HCT116 (cell line): ENCODE measurements at regions not wholly inside any gene's neighbourhood (a gene's known extent, or its start where the extent isn't known, plus 50 kb on each side); places are given as distances from the start of the nearest gene placed in this dataset.

Source experiments
- ATF3 ChIP-seq: IDR thresholded peaks from 2 replicates; pipeline ENCODE4 v1.6.1; 2012
- CEBPB ChIP-seq: IDR thresholded peaks from 2 replicates; pipeline ENCODE4 v1.6.1; 2012; ENCODE audit warnings: low read depth
- CTCF ChIP-seq, 3 experiments: fragments of 200-600 bp in 1 of 3; sonication (generic) in 1 of 3; IDR thresholded peaks in 2 of 3; conservative IDR thresholded peaks in 1 of 3; 2 replicates each; pipeline ENCODE4 v1.5.1; 2012 to 2017; ENCODE audit warnings: low read depth in 2 of 3, low read length in 2 of 3, antibody characterized with exemption in 1 of 3, borderline replicate concordance in 1 of 3, control low read depth in 1 of 3, mild to moderate bottlenecking in 1 of 3, mixed read lengths in 1 of 3, mixed run types in 1 of 3, moderate library complexity in 1 of 3; ENCODE audit not compliant: insufficient read depth in 1 of 3
- EZH2 ChIP-seq: fragments of 200-600 bp; sonication (generic); IDR thresholded peaks from 2 replicates; pipeline ENCODE4 v1.6.1; 2017; ENCODE audit warnings: antibody characterized with exemption, mixed run types
- EZH2phosphoT487 ChIP-seq: fragments of 200-600 bp; IDR thresholded peaks from 2 replicates; pipeline ENCODE4 v1.6.1; 2018; ENCODE audit warnings: antibody characterized with exemption, borderline replicate concordance
- FOSL1 ChIP-seq: IDR thresholded peaks from 2 replicates; pipeline ENCODE4 v1.6.1; 2012; ENCODE audit warnings: low read depth
- POLR2A ChIP-seq: IDR thresholded peaks from 2 replicates; pipeline ENCODE4 v1.7.0; 2011; ENCODE audit warnings: borderline replicate concordance; ENCODE audit not compliant: insufficient read depth, insufficient read length; ENCODE audit errors: extremely low read depth
- POLR2AphosphoS5 ChIP-seq: IDR thresholded peaks from 2 replicates; pipeline ENCODE4 v1.6.1; 2011; ENCODE audit warnings: mild to moderate bottlenecking, low read depth, low read length, moderate library complexity
- SP1 ChIP-seq: IDR thresholded peaks from 2 replicates; pipeline ENCODE4 v1.6.1; 2012; ENCODE audit warnings: low read depth
- TCF7L2 ChIP-seq: IDR thresholded peaks from 2 replicates; pipeline ENCODE4 v1.7.0; 2011; ENCODE audit warnings: borderline replicate concordance, inconsistent platforms; ENCODE audit not compliant: insufficient read depth, insufficient read length; ENCODE audit errors: extremely low read depth
- YY1 ChIP-seq: IDR thresholded peaks from 2 replicates; pipeline ENCODE4 v1.6.1; 2011; ENCODE audit warnings: low read length, low read depth, moderate library complexity, mild to moderate bottlenecking; ENCODE audit not compliant: insufficient replicate concordance; ENCODE audit errors: extremely low read depth
- ZFX ChIP-seq: fragments of 450-650 bp; IDR thresholded peaks from 2 replicates; pipeline ENCODE4 v1.6.1; 2017

GRCh38 chr3:87835236-87835635 is 223.6 kb downstream of the CGGBP1 start:
- TF ChIP-seq SP1 (no peak), CTCF (IDR thresholded peaks at IDR 0.05 in 2 of 3, conservative IDR thresholded peaks at IDR 0.05 in 1 of 3; ENCODE audit: borderline replicate concordance in 1 of 3, insufficient read depth in 1 of 3, low read depth in 2 of 3, low read length in 2 of 3) (no peak), POLR2A (no peak), EZH2 (no peak), FOSL1 (no peak), ATF3 (no peak), TCF7L2 (no peak), ZFX (no peak), YY1 (no peak), POLR2AphosphoS5 (no peak), CEBPB (no peak), EZH2phosphoT487 (no peak)
